ENCODE measurements at regions not wholly inside any gene's neighbourhood (a gene's known extent, or its start where the extent isn't known, plus 50 kb on each side); places are given as distances from the start of the nearest gene placed in this dataset.
"Not testable (repeated sequence)": the region's sequence is repeated elsewhere in the genome, so short reads cannot be mapped to it uniquely, and the experiment has no call there.

GRCh38 chr3:33962396-33962795 lies 164.0 kb downstream of the PDCD6IP start:
- H3K27ac ChIP-seq (ENCODE audit: low read length), result no peak overlapping the region
- no peak overlapping the region for H3K4me3 ChIP-seq (ENCODE audit: low read depth in 2 of 2, low read length in 2 of 2)
- in situ Hi-C loops (cut with HindIII; ENCODE audit: low pct_unique_long_range_greater_than_20kb, low sequenced_read_pairs), result no loop called here
- no peak for ATAC-seq
- no peaks in the 10 kb centered on the region for H3K36me3 ChIP-seq (ENCODE audit: control insufficient read depth, insufficient read depth, low read length)
- no peaks in the 10 kb centered on the region for H3K4me1 ChIP-seq (ENCODE audit: control insufficient read depth, insufficient read depth, low read length)
- CTCF ChIA-PET, result no interaction called here
- intact Hi-C loops (cut with micrococcal nuclease; ENCODE audit: unreplicated experiment), result no loop called here
- POLR2A ChIA-PET, result no interaction called here
- H3K27me3 ChIP-seq (ENCODE audit: control insufficient read depth, insufficient read depth, low read length), result no peaks in the 10 kb centered on the region
- H3K9me3 ChIP-seq (ENCODE audit: control insufficient read depth, insufficient read depth, low read depth, low read length), result no peaks in the 10 kb centered on the region
- TF ChIP-seq REST (IDR thresholded peaks at IDR 0.05; ENCODE audit: insufficient read depth in 1 of 2, low read depth in 2 of 2, low read length in 1 of 2), result no peak
- TF ChIP-seq CTCF (IDR thresholded peaks at IDR 0.05), result no peak
- no peak for TF ChIP-seq SIN3A (IDR thresholded peaks at IDR 0.05; ENCODE audit: borderline replicate concordance, insufficient read depth, low read depth, low read length)
- no peak for TF ChIP-seq POLR2AphosphoS5 (IDR thresholded peaks at IDR 0.05; ENCODE audit: low read depth, low read length)
- DNase-seq (ENCODE audit: low read depth, low spot score), result no peak
- BruUV-seq (replicated peaks), result no TSS peak

GRCh38 chr3:33970180-33970579 lies 171.8 kb downstream of the PDCD6IP start:
- DNase-seq (ENCODE audit: low read depth, low spot score); ATAC-seq: not testable (repeated sequence)

GRCh38 chr3:33971055-33971454 lies 172.6 kb downstream of the PDCD6IP start:
- no peaks in the 10 kb centered on the region for H3K9me3 ChIP-seq (ENCODE audit: control insufficient read depth, insufficient read depth, low read depth, low read length)
- ATAC-seq, result no peak
- H3K36me3 ChIP-seq (ENCODE audit: control insufficient read depth, insufficient read depth, low read length), result no peaks in the 10 kb centered on the region
- ChIA-PET POLR2A (no interaction called here), CTCF (no interaction called here)
- no peak overlapping the region for H3K4me3 ChIP-seq (ENCODE audit: low read depth in 2 of 2, low read length in 2 of 2)
- intact Hi-C loops (cut with micrococcal nuclease; ENCODE audit: unreplicated experiment) (no loop called here), in situ Hi-C loops (cut with HindIII; ENCODE audit: low pct_unique_long_range_greater_than_20kb, low sequenced_read_pairs) (no loop called here)
- TF ChIP-seq SIN3A (IDR thresholded peaks at IDR 0.05; ENCODE audit: borderline replicate concordance, insufficient read depth, low read depth, low read length) (no peak), POLR2AphosphoS5 (IDR thresholded peaks at IDR 0.05; ENCODE audit: low read depth, low read length) (no peak), TCF7L2 (IDR thresholded peaks at IDR 0.05; ENCODE audit: low read depth, low read length) (no peak), CTCF (IDR thresholded peaks at IDR 0.05) (no peak), REST (IDR thresholded peaks at IDR 0.05; ENCODE audit: insufficient read depth in 1 of 2, low read depth in 2 of 2, low read length in 1 of 2) (no peak)
- no TSS peak for BruUV-seq (replicated peaks)
- H3K27me3 ChIP-seq (ENCODE audit: control insufficient read depth, insufficient read depth, low read length), result no peaks in the 10 kb centered on the region
- no peak for DNase-seq (ENCODE audit: low read depth, low spot score)
- no peaks in the 10 kb centered on the region for H3K4me1 ChIP-seq (ENCODE audit: control insufficient read depth, insufficient read depth, low read length)
- H3K27ac ChIP-seq (ENCODE audit: low read length), result no peak overlapping the region

More at GRCh38 chr3:33970180-33970579, 171.8 kb downstream of the PDCD6IP start:
- POLR2A ChIA-PET; BruUV-seq (replicated peaks); intact Hi-C loops (cut with micrococcal nuclease; ENCODE audit: unreplicated experiment); in situ Hi-C loops (cut with HindIII; ENCODE audit: low pct_unique_long_range_greater_than_20kb, low sequenced_read_pairs); H3K9me3 ChIP-seq (ENCODE audit: control insufficient read depth, insufficient read depth, low read depth, low read length); H3K27me3 ChIP-seq (ENCODE audit: control insufficient read depth, insufficient read depth, low read length); H3K4me1 ChIP-seq (ENCODE audit: control insufficient read depth, insufficient read depth, low read length); H3K27ac ChIP-seq (ENCODE audit: low read length); H3K4me3 ChIP-seq (ENCODE audit: low read depth in 2 of 2, low read length in 2 of 2); CTCF ChIA-PET; H3K36me3 ChIP-seq (ENCODE audit: control insufficient read depth, insufficient read depth, low read length): not testable (repeated sequence)
